Neural cell (in vitro differentiated cells): ENCODE measurements at regions not wholly inside any gene's neighbourhood (a gene's known extent, or its start where the extent isn't known, plus 50 kb on each side); places are given as distances from the start of the nearest gene placed in this dataset.

Experiments used
- H2AFZ ChIP-seq: fragments of 200-600, 300-800 bp; sonication (generic), shearing (Covaris generic); 2 replicates; pipeline ENCODE4 v1.6.0; 2014; ENCODE audit warnings: low read depth, mild to moderate bottlenecking, antibody characterized with exemption, low read length, moderate library complexity
- H3F3A ChIP-seq: fragments of 200-600 bp; shearing (Covaris generic); 2 replicates; pipeline ENCODE4 v1.6.1; 2016; ENCODE audit warnings: mild to moderate bottlenecking, moderate library complexity, mixed read lengths, antibody characterized with exemption, low read length; ENCODE audit not compliant: insufficient read depth, poor library complexity, severe bottlenecking
- H3K27ac ChIP-seq: fragments of 200-600, 300-800 bp; sonication (generic), shearing (Covaris generic); 2 replicates; pipeline ENCODE4 v1.5.1; 2014; ENCODE audit warnings: mild to moderate bottlenecking, low read length, moderate library complexity
- H3K27me3 ChIP-seq: fragments of 300-800, 200-600 bp; sonication (generic), shearing (Covaris generic); 2 replicates; pipeline ENCODE4 v1.6.0; 2014; ENCODE audit warnings: mild to moderate bottlenecking, low read depth, low read length, moderate library complexity; ENCODE audit not compliant: insufficient read depth
- H3K36me3 ChIP-seq: fragments of 300-800, 200-600 bp; sonication (generic), shearing (Covaris generic); 2 replicates; pipeline ENCODE4 v1.5.1; 2014; ENCODE audit warnings: mild to moderate bottlenecking, antibody characterized with exemption, low read length, moderate library complexity; ENCODE audit not compliant: insufficient read depth
- H3K4me2 ChIP-seq: fragments of 300-800, 200-600 bp; sonication (generic), shearing (Covaris generic); 2 replicates; pipeline ENCODE4 v1.6.0; 2014; ENCODE audit warnings: mild to moderate bottlenecking, low read length
- H3K4me3 ChIP-seq: fragments of 300-800, 200-600 bp; sonication (generic), shearing (Covaris generic); 2 replicates; pipeline ENCODE4 v1.5.1; 2014; ENCODE audit warnings: mild to moderate bottlenecking, low read length, moderate library complexity
- H3K79me2 ChIP-seq: fragments of 200-600 bp; shearing (Covaris generic); replicated peaks from 2 replicates; pipeline ENCODE4 v1.6.0; 2014; ENCODE audit warnings: mild to moderate bottlenecking, low read length, moderate library complexity; ENCODE audit not compliant: insufficient read depth
- H3K9ac ChIP-seq: fragments of 300-800, 200-600 bp; sonication (generic), shearing (Covaris generic); 2 replicates; pipeline ENCODE4 v1.6.1; 2016; ENCODE audit warnings: mild to moderate bottlenecking, low read length, mixed read lengths
- H3K9me2 ChIP-seq: fragments of 200-600 bp; shearing (Covaris generic); 2 replicates; pipeline ENCODE4 v1.6.1; 2016; ENCODE audit warnings: mild to moderate bottlenecking, low read length, mixed read lengths; ENCODE audit not compliant: insufficient read depth
- H3K9me3 ChIP-seq: fragments of 200-600, 300-800 bp; sonication (generic), shearing (Covaris generic); 2 replicates; pipeline ENCODE4 v1.6.1; 2016; ENCODE audit warnings: mild to moderate bottlenecking, mixed run types, low read length, moderate library complexity, mixed read lengths
- H4K20me1 ChIP-seq: fragments of 200-600 bp; shearing (Covaris generic); 2 replicates; pipeline ENCODE4 v1.6.1; 2016; ENCODE audit warnings: mild to moderate bottlenecking, mixed run types; ENCODE audit not compliant: insufficient read depth
- CTCF ChIP-seq: fragments of 450-650 bp; IDR thresholded peaks from 2 replicates; pipeline ENCODE4 v1.5.1; 2014; ENCODE audit warnings: antibody characterized with exemption, mild to moderate bottlenecking, moderate library complexity; ENCODE audit not compliant: poor library complexity, severe bottlenecking
- EP300 ChIP-seq: fragments of 450-650 bp; conservative IDR thresholded peaks from 2 replicates; pipeline ENCODE4 v1.6.1; 2014; ENCODE audit warnings: antibody characterized with exemption, mild to moderate bottlenecking, moderate library complexity; ENCODE audit not compliant: poor library complexity, severe bottlenecking
- EZH2 ChIP-seq: fragments of 200-600, 300-800 bp; shearing (Covaris generic), sonication (generic); IDR thresholded peaks from 2 replicates; pipeline ENCODE4 v1.6.1; 2014; ENCODE audit warnings: antibody characterized with exemption, low read length, borderline replicate concordance, mild to moderate bottlenecking; ENCODE audit not compliant: insufficient read depth, poor library complexity, severe bottlenecking
- MXI1 ChIP-seq: fragments of 450-650 bp; conservative IDR thresholded peaks from 2 replicates; pipeline ENCODE4 v1.6.1; 2014; ENCODE audit warnings: antibody characterized with exemption, mild to moderate bottlenecking; ENCODE audit not compliant: poor library complexity, severe bottlenecking
- POLR2AphosphoS5 ChIP-seq: IDR thresholded peaks from 2 replicates; pipeline ENCODE4 v1.6.1; 2012
- RAD21 ChIP-seq: fragments of 450-650 bp; conservative IDR thresholded peaks from 2 replicates; pipeline ENCODE4 v1.6.1; 2014; ENCODE audit warnings: antibody characterized with exemption, mild to moderate bottlenecking, moderate library complexity
- REST ChIP-seq: IDR thresholded peaks from 2 replicates; pipeline ENCODE4 v1.6.1; 2012; ENCODE audit warnings: borderline replicate concordance
- SMC3 ChIP-seq: fragments of 450-650 bp; conservative IDR thresholded peaks from 2 replicates; pipeline ENCODE4 v1.6.1; 2014; ENCODE audit warnings: antibody characterized with exemption, mild to moderate bottlenecking, moderate library complexity; ENCODE audit not compliant: poor library complexity
- TAF1 ChIP-seq: IDR thresholded peaks from 2 replicates; pipeline ENCODE4 v1.6.1; 2012; ENCODE audit warnings: low read depth

GRCh38 chr4:20318909-20319277 lies 67.2 kb downstream of the SLIT2 start:
- Histone ChIP-seq H3F3A (no peaks in the 10 kb centered on the region), H3K27ac (no peak overlapping the region), H4K20me1 (no peaks in the 10 kb centered on the region), H3K9me3 (no peaks in the 10 kb centered on the region), H3K27me3 (no peaks in the 10 kb centered on the region), H2AFZ (no peak overlapping the region), H3K4me2 (no peak overlapping the region), H3K9ac (no peak overlapping the region), H3K9me2 (no peaks in the 10 kb centered on the region), H3K36me3 (no peaks in the 10 kb centered on the region), H3K4me3 (no peak overlapping the region), H3K79me2 (no peaks in the 10 kb centered on the region)
- TF ChIP-seq POLR2AphosphoS5: no peak

DNA sequence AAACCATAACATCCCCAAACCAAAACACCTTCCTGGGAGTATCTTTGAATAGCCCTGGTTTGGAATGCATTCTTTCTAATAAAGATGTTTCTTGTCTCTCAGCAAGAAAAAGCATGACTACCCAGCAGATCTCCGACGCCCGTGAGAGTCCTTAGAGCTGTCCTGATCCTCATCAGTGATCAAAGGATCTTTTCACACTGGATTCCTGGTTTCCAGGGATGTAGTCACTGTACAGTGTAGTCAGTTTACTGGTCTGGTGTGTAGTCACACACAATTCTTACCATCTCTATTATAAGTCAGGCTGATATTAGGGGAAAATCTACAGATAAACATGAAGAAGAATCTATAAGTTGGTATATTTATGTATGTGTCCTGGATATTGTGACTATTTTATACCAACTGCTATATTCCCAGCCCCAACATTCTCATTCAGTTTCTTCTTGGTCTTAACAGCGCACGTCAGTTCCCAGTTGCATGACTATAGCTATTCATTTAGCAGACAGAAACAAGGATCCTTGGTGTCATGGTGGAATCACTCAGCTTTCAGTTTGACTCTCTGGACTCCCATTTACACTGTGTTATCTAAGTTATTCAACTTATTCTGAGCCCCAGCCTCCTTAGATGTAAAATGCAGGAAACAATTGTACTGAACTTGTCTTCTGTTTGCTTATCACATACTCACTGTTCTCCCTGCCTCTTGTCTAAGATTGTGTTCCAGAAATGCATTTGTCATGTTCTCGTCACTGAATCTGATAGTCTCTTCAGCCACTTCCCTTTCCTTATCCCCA lies 68.3 kb downstream of the SLIT2 start:
- Histone ChIP-seq H3K9me3 (no peaks in the 10 kb centered on the region), H3F3A (no peaks in the 10 kb centered on the region), H3K9me2 (no peaks in the 10 kb centered on the region), H3K79me2 (no peaks in the 10 kb centered on the region), H3K4me2 (no peak overlapping the region), H3K36me3 (no peaks in the 10 kb centered on the region), H3K4me3 (no peak overlapping the region), H3K9ac (no peak overlapping the region), H4K20me1 (no peaks in the 10 kb centered on the region), H2AFZ (no peak overlapping the region), H3K27ac (no peak overlapping the region), H3K27me3 (no peaks in the 10 kb centered on the region)
- no peak for TF ChIP-seq CTCF
- no peak for TF ChIP-seq EZH2
- no peak for TF ChIP-seq MXI1
- TF ChIP-seq SMC3: no peak
- no peak for TF ChIP-seq TAF1
- no peak for TF ChIP-seq REST
- TF ChIP-seq RAD21: no peak
- no peak for TF ChIP-seq POLR2AphosphoS5
- TF ChIP-seq EP300: no peak

- Histone ChIP-seq H3K4me2 (no peak overlapping the region), H3K27me3 (no peaks in the 10 kb centered on the region), H3K27ac (no peak overlapping the region), H3K9me2 (no peaks in the 10 kb centered on the region), H2AFZ (no peak overlapping the region), H3K36me3 (no peaks in the 10 kb centered on the region), H3F3A (no peaks in the 10 kb centered on the region), H4K20me1 (no peaks in the 10 kb centered on the region), H3K9ac (no peak overlapping the region), H3K4me3 (no peak overlapping the region), H3K79me2 (no peaks in the 10 kb centered on the region), H3K9me3 (no peaks in the 10 kb centered on the region)
- TF ChIP-seq CTCF (no peak), SMC3 (no peak), RAD21 (no peak), TAF1 (no peak), REST (no peak), POLR2AphosphoS5 (no peak), EZH2 (no peak), MXI1 (no peak), EP300 (no peak)
Observed at GRCh38 chr4:20323991-20324390, 72.3 kb downstream of the SLIT2 start.
